ENCODE measurements at regions not wholly inside any gene's neighbourhood (a gene's known extent, or its start where the extent isn't known, plus 50 kb on each side); places are given as distances from the start of the nearest gene placed in this dataset.

DNA sequence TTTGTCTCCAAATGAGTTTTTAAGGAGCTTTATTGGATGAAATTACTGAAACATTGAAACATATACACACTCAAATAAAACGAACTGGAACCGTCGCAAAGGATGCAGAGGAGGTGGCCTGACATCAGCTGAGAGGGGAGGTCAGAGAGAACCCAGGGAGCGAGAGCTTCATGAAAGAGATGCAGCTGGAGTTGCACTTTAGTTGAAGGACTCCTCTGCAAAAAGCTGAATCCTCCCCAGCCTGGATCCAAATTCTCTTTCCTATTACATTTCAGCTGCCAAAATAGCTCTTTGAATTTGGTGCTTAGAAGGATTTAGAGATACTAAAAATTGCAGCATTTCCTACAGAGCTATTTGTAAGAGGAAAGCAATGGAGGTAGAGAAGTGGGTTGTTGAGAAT is 140.0 kb upstream of the DPP6 start:
- no peak for DNase-seq (ENCODE audit: low spot score in 2 of 2, unreplicated experiment in 2 of 2)
- Mint-ChIP-seq H3K36me3 (peaks cover 5% of the 10 kb centered on the region), H3K4me1 (no peaks in the 10 kb centered on the region), H3K27ac (no peak overlapping the region), H3K27me3 (ENCODE audit: low read depth) (no peaks in the 10 kb centered on the region), H3K9me3 (peaks cover 72% of the 10 kb centered on the region), H3K4me3 (no peak overlapping the region)
- TF ChIP-seq, protein P1, sequence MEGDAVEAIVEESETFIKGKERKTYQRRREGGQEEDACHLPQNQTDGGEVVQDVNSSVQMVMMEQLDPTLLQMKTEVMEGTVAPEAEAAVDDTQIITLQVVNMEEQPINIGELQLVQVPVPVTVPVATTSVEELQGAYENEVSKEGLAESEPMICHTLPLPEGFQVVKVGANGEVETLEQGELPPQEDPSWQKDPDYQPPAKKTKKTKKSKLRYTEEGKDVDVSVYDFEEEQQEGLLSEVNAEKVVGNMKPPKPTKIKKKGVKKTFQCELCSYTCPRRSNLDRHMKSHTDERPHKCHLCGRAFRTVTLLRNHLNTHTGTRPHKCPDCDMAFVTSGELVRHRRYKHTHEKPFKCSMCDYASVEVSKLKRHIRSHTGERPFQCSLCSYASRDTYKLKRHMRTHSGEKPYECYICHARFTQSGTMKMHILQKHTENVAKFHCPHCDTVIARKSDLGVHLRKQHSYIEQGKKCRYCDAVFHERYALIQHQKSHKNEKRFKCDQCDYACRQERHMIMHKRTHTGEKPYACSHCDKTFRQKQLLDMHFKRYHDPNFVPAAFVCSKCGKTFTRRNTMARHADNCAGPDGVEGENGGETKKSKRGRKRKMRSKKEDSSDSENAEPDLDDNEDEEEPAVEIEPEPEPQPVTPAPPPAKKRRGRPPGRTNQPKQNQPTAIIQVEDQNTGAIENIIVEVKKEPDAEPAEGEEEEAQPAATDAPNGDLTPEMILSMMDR (IDR thresholded peaks at IDR 0.05; ENCODE audit: unreplicated experiment) = no peak

DNA sequence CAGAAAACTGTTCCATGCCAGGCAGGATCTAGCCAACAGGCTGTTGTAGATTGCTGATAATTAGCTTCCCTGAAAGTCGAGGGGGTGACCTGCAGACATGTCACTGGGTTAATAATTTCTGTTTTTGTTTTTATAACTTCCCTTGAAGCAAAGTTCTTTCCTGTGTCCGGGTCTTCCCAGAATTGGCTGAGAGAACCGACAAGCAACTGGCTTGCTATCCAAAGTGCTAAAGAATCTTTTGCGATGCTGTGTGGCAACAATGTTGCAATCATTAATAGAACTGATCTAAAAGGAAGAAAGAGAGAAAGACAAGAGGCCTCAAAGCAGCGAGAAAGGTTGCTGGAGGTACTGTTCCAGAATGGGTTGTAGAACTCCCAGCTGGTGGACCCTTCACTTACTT is 132.1 kb upstream of the DPP6 start:
- no peaks in the 10 kb centered on the region for H3K27me3 Mint-ChIP-seq (ENCODE audit: low read depth)
- TF ChIP-seq, protein P1 (IDR thresholded peaks at IDR 0.05; ENCODE audit: unreplicated experiment) = no peak
- no peak overlapping the region for H3K4me3 Mint-ChIP-seq
- no peak for DNase-seq (ENCODE audit: low spot score in 2 of 2, unreplicated experiment in 2 of 2)
- H3K9me3 Mint-ChIP-seq = peaks cover 49% of the 10 kb centered on the region
- H3K4me1 Mint-ChIP-seq = no peaks in the 10 kb centered on the region
- H3K27ac Mint-ChIP-seq = no peak overlapping the region
- no peaks in the 10 kb centered on the region for H3K36me3 Mint-ChIP-seq

DNA sequence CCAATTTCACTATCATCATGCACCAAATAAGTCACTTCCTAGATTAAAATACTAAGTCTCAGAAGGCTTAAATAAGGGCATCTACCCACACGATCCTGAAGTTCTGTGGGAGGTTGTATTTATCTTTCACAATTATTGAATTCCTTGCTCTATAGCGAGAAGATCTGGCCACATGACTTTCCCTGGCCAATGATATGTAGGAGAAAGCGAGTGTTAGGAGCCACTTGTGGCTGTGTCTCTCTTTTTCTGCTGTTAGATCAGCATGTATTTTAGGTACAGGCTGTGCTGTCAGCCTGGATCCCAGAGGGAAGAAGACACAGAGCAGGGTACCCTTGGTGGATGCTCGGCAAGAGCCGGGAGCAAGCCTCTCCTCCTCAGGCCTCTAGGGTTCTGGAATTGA is 131.3 kb upstream of the DPP6 start:
- Mint-ChIP-seq H3K4me3 (no peak overlapping the region), H3K9me3 (peaks cover 47% of the 10 kb centered on the region), H3K36me3 (no peaks in the 10 kb centered on the region), H3K27me3 (ENCODE audit: low read depth) (no peaks in the 10 kb centered on the region), H3K27ac (no peak overlapping the region), H3K4me1 (no peaks in the 10 kb centered on the region)
- TF ChIP-seq, protein P1 (IDR thresholded peaks at IDR 0.05; ENCODE audit: unreplicated experiment) = no peak
- no peak for DNase-seq (ENCODE audit: low spot score in 2 of 2, unreplicated experiment in 2 of 2)

DNA sequence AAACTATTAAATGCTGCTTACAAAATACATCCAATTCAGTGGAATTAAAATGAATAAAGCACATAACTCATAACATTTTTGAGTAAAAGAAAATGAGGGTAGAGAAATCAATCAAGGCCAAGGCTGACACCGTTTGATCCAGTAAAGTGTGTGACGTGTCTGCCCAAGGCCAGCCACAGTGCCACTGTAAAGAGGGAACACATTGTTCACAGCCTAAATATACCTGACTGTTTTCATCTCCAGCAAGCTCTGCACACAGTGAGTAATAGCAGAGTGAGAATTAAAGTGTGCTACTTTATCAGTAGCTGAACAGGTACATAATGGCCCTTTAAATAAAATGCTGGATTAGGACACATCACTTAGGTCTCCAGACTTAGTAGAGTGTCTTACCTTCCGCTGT is 130.8 kb upstream of the DPP6 start:
- DNase-seq (ENCODE audit: low spot score in 2 of 2, unreplicated experiment in 2 of 2) = no peak
- no peak overlapping the region for H3K27ac Mint-ChIP-seq
- H3K9me3 Mint-ChIP-seq = peaks cover 52% of the 10 kb centered on the region
- H3K4me1 Mint-ChIP-seq = no peaks in the 10 kb centered on the region
- H3K4me3 Mint-ChIP-seq = no peak overlapping the region
- TF ChIP-seq, protein P1 (IDR thresholded peaks at IDR 0.05; ENCODE audit: unreplicated experiment) = no peak
- no peaks in the 10 kb centered on the region for H3K36me3 Mint-ChIP-seq
- no peaks in the 10 kb centered on the region for H3K27me3 Mint-ChIP-seq (ENCODE audit: low read depth)

DNA sequence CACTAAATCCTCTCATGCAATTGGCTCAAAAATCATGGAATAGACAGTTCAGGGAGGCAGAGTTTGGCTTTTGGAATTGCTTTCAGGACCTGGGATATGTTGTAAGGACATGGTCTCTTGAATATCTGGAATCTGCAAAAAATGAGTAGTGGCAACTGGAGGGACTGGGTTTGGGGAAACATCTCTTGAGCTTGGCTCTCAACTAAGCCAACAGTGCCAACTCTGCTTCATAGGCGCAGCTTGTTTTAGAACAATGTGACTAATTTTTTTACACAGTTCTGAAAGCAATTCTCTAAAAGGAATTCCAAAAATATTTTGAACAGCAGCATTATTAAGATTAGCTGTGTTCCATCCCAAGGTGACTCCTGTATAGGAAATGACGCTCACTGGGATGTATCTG is 121.5 kb upstream of the DPP6 start:
- TF ChIP-seq, protein P1 (IDR thresholded peaks at IDR 0.05; ENCODE audit: unreplicated experiment) = no peak
- DNase-seq (ENCODE audit: low spot score in 2 of 2, unreplicated experiment in 2 of 2) = no peak
- H3K27ac Mint-ChIP-seq = no peak overlapping the region
- H3K36me3 Mint-ChIP-seq = peaks cover 3% of the 10 kb centered on the region
- H3K4me1 Mint-ChIP-seq = no peaks in the 10 kb centered on the region
- H3K9me3 Mint-ChIP-seq = peaks cover 67% of the 10 kb centered on the region
- H3K4me3 Mint-ChIP-seq = no peak overlapping the region
- H3K27me3 Mint-ChIP-seq (ENCODE audit: low read depth) = no peaks in the 10 kb centered on the region

DNA sequence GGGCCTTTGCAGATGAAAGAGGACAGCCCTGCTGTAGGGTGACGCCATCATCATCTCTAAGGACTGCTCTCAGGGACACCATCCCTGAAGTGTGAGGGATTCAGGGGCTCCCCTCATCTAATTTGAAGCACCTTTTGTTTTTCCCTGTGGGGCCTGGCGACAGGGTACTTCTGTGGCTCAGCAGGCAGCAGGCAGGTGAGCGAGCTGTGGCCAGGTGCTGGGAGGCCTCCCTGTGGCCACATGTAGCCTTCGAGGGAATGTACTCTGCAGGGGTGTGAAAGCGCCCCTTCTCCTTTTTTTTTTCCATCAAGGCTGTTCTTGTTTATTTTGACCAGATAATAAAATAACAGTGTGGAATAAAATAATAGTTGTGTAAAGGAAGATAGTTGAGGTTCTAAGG is 118.2 kb upstream of the DPP6 start:
- H3K4me3 Mint-ChIP-seq = no peak overlapping the region
- TF ChIP-seq, protein P1 (IDR thresholded peaks at IDR 0.05; ENCODE audit: unreplicated experiment) = no peak
- DNase-seq (ENCODE audit: low spot score in 2 of 2, unreplicated experiment in 2 of 2) = no peak
- H3K9me3 Mint-ChIP-seq = peaks cover 66% of the 10 kb centered on the region
- H3K27me3 Mint-ChIP-seq (ENCODE audit: low read depth) = no peaks in the 10 kb centered on the region
- H3K27ac Mint-ChIP-seq = no peak overlapping the region
- H3K36me3 Mint-ChIP-seq = no peaks in the 10 kb centered on the region
- no peaks in the 10 kb centered on the region for H3K4me1 Mint-ChIP-seq

Measured in mesothelial cell of epicardium (in vitro differentiated cells).